AG04450 (cell line): ENCODE measurements at regions not wholly inside any gene's neighbourhood (a gene's known extent, or its start where the extent isn't known, plus 50 kb on each side); places are given as distances from the start of the nearest gene placed in this dataset.

Source experiments
- CTCF ChIA-PET: fragments of 300-600, 350-600 bp; formaldehyde crosslinking; extraction: SDS; loops from one replicate; lab custom pipeline; 2022; ENCODE audit warnings: antibody characterized with exemption, inconsistent platforms; lab: Charles Lee
- POLR2A ChIA-PET: fragments of 350-600 bp; formaldehyde crosslinking; extraction: SDS; loops from one replicate; lab custom pipeline; 2021; ENCODE audit warnings: antibody characterized with exemption, inconsistent platforms; lab: Yijun Ruan, JAX
- DNase-seq: peaks from one replicate; pipeline ENCODE4 v3.0.0-alpha.2; 2011; ENCODE audit warnings: low read depth, low spot score
- H3K27ac ChIP-seq: one replicate; pipeline ENCODE4 v1.5.1; 2012; ENCODE audit warnings: low read depth, low read length, control low read depth
- H3K27me3 ChIP-seq: one replicate; pipeline ENCODE4 v1.6.0; 2012; ENCODE audit warnings: low read length; ENCODE audit not compliant: control insufficient read depth, insufficient read depth
- H3K4me3 ChIP-seq: 2 replicates; pipeline ENCODE4 v1.5.1; 2011; ENCODE audit warnings: mild to moderate bottlenecking, low read depth, low read length, control low read depth
- H3K9me3 ChIP-seq: 2 replicates; pipeline ENCODE4 v1.5.1; 2012; ENCODE audit warnings: low read length; ENCODE audit not compliant: control insufficient read depth, insufficient read depth
- TF ChIP-seq, protein P1 (sequence below): IDR thresholded peaks from 2 replicates; pipeline ENCODE4 v1.5.1; 2011; ENCODE audit warnings: low read depth, low read length, control low read depth, inconsistent platforms

DNA sequence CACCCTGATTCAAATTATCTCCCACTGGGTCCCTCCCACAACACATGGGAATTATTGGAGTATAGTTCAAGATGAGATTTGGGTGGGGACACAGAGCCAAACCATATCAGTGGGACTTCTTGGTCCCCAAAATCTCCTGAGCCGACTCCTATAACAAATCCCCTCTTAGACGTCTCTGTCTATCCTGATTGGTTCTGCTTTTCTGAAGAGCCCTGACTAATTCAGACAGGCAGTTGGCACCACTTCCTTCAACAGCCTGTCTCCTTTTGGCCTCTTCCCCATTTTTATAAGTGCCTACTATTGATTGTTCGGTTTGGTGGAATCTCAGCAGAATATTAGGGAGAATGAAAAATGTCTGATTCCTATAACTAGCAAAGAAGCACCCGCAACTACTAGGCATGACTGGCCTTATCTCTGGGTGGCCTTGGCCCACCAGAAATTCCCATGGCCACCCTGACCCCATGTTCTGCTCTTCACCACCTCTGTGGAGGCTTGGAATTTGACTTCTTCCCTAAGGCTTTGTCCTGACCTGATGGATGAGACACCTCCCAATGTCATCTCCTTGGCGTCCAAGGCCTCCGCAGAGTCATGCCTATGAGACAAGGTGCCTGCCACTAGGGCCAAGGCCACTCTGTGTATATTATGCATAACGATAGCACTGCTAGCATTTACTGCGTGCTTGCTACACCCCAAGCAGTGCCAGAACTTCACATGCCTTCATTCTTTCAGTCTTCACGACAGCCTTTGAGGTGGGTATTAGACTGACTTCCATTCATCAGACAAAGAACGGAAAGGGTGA, 218.9 kb upstream of the COPS8 start:
- TF ChIP-seq, protein P1, sequence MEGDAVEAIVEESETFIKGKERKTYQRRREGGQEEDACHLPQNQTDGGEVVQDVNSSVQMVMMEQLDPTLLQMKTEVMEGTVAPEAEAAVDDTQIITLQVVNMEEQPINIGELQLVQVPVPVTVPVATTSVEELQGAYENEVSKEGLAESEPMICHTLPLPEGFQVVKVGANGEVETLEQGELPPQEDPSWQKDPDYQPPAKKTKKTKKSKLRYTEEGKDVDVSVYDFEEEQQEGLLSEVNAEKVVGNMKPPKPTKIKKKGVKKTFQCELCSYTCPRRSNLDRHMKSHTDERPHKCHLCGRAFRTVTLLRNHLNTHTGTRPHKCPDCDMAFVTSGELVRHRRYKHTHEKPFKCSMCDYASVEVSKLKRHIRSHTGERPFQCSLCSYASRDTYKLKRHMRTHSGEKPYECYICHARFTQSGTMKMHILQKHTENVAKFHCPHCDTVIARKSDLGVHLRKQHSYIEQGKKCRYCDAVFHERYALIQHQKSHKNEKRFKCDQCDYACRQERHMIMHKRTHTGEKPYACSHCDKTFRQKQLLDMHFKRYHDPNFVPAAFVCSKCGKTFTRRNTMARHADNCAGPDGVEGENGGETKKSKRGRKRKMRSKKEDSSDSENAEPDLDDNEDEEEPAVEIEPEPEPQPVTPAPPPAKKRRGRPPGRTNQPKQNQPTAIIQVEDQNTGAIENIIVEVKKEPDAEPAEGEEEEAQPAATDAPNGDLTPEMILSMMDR, result no peak

DNA sequence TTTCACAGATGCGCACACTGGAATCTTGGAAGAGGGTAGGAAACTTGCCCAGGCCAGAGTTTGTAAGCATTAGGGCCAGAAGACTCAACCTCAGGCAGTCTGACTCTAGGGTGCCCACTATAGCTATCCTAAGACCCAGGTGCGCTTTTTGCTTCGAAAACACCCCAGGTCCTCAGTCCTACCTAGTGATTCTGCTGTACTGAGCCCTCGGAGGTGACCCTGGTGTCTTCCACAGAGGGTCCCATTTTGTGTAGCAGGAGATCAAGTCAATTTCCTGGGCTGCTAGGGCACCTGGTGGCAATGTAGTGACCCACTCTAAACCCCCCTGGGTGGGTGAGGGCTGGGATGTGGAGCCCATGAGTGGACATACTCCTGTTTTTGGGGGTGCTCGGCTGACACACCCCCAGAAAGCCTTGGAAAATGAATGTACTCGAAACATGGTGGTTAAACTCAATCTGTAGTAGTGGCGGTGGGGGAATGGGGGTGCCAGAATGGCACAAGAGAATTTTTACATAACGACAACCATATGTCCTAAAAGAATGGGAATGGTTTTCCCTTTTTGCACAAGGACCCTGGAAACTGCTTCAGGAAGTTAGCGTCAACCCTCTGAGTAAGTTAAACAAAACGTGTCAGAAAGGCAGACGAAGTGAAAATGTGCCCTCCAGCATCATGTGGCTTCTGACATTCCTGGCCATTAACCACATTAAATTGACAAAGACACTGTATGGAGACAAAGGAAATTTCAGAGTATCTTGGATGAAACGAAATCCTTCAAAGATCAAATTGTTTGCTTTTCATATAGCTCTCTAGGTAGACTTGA, 218.0 kb upstream of the COPS8 start:
- ChIA-PET POLR2A (no interaction called here), CTCF (no interaction called here)
- Histone ChIP-seq H3K27me3 (no peaks in the 10 kb centered on the region), H3K9me3 (no peaks in the 10 kb centered on the region), H3K27ac (no peak overlapping the region), H3K4me3 (no peak overlapping the region)
- DNase-seq, result no peak
- TF ChIP-seq, protein P1, result no peak

More for the DNA sequence above, 218.9 kb upstream of the COPS8 start:
- ChIA-PET POLR2A (no interaction called here), CTCF (no interaction called here)
- Histone ChIP-seq H3K27ac (no peak overlapping the region), H3K4me3 (no peak overlapping the region), H3K9me3 (no peaks in the 10 kb centered on the region), H3K27me3 (no peaks in the 10 kb centered on the region)
- no peak for DNase-seq

DNA sequence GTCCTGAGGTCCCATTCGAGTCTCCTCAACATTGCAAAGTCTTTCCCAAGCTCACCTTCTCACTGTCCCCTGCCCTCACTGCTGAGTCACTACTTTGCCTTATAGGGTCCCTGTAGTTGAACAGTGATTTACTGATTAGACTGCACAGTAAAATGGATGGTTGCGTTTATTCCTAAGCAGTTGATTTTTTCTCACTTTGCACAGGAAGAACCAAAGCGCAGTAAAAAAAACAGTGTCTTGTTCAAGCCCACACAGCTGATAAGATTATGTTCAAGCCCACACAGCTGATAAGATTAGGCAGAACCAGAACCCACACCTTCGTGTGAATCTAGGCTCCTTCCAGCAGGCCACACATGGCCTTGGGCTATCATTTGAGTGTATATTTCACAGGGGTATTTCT, 215.3 kb upstream of the COPS8 start:
- Histone ChIP-seq H3K9me3 (no peaks in the 10 kb centered on the region), H3K4me3 (no peak overlapping the region), H3K27me3 (no peaks in the 10 kb centered on the region), H3K27ac (no peak overlapping the region)
- POLR2A ChIA-PET, result no interaction called here
- TF ChIP-seq, protein P1, result no peak
- CTCF ChIA-PET, result interaction anchor here (1.2 kb wide), 1 partner anchor 12 kb away, joined by 3 read pairs; no protein-coding TSS in a partner anchor
- DNase-seq, result no peak

DNA sequence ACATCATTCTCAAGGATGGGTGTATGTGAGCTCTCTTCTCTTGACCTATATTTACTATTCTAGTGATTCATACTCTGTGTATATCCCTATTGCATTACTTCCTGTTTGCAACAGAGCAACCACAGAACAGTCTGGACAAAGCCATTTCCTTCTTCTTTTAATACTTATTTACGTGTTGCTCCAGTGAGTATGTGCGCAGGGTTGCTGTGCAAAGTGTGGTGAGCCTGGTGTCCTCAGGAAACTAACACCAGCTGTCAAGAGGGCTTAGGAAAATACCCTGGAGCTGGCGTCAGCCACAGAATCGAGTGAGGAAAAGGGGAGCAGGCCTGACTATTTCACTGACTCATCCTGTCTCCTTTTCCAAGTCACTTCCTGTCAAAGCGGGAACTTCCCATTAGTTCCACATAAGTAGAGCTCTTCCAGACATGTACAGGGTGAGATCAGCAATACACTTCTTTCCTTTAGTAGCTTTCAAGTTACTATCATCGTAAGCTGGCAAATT, 214.1 kb upstream of the COPS8 start:
- ChIA-PET CTCF (no interaction called here), POLR2A (interaction anchor here (0.5 to 1.3 kb wide), 2 partner anchors 9 to 77 kb away, joined by 3 to 5 read pairs; no protein-coding TSS in a partner anchor)
- Histone ChIP-seq H3K27me3 (no peaks in the 10 kb centered on the region), H3K27ac (peak overlapping the region; percentile 42), H3K9me3 (no peaks in the 10 kb centered on the region), H3K4me3 (no peak overlapping the region)
- TF ChIP-seq, protein P1, result no peak
- DNase-seq, result peak; percentile 71
